GM18499 (cell line): ENCODE measurements at regions not wholly inside any gene's neighbourhood (a gene's known extent, or its start where the extent isn't known, plus 50 kb on each side); places are given as distances from the start of the nearest gene placed in this dataset.

Experiments
- ATAC-seq: cut with Tn5 transposase; IDR thresholded peaks from one replicate; pipeline ENCODE4 v1.9.1; 2021; ENCODE audit warnings: moderate number of reproducible peaks; ENCODE audit not compliant: insufficient read depth, unreplicated experiment

DNA sequence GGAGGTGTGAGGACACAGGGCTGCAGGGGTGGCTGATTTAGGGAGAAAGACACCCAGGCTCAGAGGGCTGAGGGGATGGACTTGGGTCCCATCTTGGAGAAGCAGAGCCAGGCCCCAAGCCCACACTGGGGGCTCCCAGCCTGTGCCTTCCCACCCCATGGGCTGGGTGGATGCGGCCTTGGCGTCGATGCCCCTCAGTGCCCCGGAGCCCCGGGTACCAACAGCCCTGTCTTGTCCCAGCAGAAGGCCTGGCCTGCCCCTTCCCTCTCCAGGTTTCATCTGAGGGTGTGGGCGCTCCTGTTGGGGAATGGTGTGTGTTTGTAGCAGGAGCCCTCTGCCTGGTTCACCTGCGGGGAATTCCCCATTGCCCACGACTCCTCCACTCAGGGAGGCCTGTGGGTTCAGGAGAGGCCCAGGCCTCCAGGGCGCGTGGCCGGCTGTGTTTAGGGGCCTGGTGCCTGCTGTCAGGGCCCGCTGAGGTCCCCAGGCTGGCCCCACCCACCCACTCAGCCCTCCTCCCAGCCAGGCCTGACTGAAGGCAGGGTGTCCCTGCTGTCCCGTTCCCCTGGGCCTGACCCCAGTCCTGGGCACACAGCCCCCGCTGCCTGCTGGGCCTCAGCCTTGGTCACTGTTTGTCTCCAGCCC is 51.1 kb upstream of the BEGAIN start:
- ATAC-seq, result no peak

GRCh38 chr14:100639280-100639679 is 52.1 kb upstream of the BEGAIN start:
- ATAC-seq, result no peak

DNA sequence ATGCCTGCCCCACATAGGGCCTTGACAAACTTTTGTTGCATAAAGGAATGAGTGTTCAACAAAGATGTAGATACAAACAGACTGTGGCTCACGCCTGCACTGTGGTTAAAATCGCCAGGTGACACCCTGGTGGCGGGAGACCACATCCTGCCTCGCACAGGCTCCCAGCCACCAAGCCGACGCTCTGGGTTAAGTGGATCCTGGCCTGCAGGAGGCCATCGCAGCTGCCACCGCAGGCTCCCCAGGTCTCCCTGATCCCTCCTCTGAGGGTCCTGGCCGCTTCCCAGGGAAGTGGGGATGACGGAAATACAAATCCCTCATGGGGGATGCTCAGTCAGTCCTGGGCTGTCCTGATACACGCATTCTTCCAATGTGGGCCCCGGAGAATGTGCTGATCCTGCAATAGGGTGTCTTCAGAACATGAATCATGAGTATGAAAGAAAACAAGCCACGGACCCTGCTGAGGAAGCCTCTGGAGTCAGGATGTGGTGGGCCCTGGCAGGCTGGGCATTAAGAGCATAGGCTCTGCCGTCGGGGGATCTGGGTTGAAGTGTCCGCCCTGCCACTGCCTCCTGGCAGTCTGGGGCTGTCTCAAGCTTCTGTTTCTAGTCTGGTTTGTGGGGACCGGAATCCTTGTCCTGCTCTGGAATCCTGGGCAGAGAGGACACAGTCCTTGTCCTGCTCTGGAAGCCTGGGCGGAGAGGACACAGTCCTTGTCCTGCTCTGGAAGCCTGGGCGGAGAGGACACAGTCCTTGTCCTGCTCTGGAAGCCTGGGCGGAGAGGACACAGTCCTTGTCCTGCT is 53.5 kb upstream of the BEGAIN start:
- peak; percentile 85 for ATAC-seq

DNA sequence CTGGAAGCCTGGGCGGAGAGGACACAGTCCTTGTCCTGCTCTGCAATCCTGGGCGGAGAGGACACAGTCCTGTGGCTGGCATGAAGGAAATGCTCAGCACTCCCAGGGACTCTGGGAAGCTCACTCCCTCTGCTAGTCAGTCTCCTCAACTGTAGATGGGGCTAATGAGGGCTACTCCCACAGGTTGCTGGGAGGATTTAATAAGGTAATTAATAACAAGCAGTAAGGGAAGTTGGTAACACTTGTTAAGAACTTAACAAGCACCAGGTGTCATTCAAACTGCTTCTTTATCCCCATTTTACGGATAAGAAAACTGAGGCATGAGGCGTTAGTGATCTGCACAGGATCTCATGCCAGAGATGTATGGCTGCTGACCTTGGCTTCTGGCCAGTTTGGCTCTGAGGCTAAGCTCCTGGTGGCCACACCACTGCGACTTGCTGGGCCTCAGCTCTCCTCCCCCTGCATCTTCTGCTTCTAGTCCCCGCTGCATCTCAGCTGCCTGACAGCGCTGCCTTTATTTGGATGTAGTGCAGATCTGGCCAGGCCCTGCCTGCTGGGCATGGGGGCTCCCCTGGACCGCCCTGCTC is 54.1 kb upstream of the BEGAIN start:
- ATAC-seq, result no peak

GRCh38 chr14:100643426-100643825 is 56.2 kb upstream of the BEGAIN start:
- no peak for ATAC-seq

DNA sequence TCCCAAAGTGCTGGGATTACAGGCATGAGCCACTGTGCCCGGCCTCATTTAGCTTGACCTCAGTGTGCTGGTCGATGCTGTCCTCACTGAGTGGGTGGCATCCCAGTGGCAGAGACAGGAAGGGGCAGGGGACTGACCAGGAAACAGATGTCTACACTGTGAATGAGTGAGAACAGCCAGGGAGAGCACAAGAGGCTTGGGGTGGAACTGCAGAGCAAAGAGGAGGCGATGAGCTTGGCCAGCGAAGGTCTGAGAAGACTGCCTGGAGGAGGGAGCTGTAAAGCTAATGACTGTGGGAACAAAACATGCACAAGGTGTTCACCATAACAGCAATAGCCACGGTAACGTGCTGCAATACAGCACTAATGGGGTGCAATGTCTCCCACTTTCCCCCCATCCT is 57.2 kb upstream of the BEGAIN start:
- no peak for ATAC-seq

- no peak for ATAC-seq
Measured at GRCh38 chr14:100644784-100645183, 57.6 kb upstream of the BEGAIN start.

DNA sequence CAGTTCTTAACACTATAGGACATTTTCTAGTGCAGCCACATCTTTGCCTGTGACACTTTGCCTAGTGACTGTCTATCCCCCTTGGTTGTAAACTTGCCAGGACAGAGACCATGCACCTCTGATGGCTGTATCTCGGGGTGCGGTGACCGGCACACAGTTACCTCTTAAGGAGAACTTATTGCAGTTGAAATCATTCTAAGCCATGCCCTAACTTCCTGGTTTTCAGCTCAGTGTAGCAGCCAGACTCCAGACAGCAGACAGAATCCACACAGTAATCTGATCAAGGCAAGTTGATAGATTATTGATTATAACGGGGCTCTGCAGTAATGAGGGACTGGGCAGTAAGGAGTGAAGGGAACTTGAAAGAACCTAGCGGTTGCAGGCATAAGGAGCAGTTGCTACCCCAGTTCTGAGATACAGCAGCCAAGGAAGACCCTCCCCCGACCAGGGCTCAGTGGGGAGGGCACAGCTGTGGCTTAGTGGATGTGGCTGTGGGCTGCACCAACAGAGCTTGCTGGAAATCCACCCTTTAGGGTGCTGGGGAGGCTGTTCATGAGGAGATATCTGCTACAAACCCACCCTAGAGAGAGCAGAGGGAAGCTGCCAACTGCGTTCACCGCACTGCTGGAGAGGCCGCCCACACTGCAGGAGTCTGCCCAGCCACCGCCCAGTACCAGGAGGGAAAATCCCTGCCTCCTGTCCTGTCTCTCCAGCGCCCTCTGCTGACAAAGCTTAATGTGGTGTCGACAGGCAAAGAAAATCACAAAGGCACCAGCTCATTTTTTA is 58.2 kb upstream of the BEGAIN start:
- ATAC-seq, result peak; percentile 55

DNA sequence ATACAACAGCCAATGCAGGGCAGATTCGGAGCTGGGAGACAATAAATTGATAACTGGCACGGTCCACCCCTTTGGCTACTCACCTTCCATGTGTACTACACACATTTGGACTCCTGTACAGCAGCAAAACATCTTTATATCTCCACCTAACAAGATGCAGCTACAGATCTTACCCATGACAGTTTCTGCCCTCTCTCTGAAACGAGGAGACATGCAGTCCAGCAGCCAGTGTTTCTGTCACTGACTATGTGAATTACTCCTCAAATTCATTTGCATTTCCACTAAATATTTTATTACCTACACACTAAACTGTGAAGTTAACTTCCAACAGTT is 58.7 kb upstream of the BEGAIN start:
- ATAC-seq, result no peak

- ATAC-seq, result no peak
Measured at GRCh38 chr14:100648474-100649172, 61.4 kb upstream of the BEGAIN start.

- ATAC-seq, result no peak
Measured at GRCh38 chr14:100649173-100649519, 61.9 kb upstream of the BEGAIN start.

DNA sequence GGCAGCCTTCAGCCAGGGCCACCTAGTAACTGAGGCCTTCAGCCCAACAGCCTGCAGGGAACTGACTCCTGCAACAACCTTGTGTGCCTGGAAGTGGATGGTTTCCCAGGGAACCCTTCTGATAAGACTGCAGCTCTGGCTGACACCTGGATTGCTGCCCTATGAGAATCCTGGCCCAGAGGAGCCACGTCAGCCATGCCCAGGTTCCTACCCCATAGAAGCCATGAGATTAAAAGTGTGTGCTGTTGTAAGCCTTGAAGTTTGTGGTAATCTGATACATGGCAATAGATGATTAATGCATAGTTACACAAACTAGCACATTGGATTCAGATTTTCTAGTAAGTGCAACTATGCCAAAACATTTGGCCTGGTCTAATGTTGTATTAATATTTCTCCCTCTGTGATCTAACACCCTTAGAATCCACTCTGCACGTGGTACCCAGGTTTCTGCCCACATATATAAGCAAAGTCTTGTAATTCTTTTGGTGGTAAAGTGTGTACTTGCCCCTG is 64.8 kb upstream of the BEGAIN start:
- ATAC-seq, result no peak

DNA sequence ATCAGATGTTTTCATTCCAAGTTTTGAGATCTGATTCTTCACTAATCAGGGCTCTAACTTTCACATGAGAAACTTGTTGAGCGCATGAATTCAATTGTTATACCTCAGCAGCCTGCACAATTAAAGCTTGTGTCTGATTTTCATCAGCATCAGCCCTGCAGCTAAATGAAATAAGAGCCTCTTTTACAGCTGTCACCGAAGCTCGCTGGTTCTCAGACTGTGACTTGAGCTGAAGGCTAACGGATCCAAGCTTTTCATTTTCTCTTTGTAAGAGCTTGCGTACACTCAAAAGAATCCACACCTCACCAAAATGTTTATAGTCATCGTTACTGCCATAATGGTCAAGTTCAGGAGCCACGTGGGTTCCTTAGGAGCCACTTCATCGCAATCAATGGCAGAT is 65.5 kb upstream of the BEGAIN start:
- no peak for ATAC-seq

DNA sequence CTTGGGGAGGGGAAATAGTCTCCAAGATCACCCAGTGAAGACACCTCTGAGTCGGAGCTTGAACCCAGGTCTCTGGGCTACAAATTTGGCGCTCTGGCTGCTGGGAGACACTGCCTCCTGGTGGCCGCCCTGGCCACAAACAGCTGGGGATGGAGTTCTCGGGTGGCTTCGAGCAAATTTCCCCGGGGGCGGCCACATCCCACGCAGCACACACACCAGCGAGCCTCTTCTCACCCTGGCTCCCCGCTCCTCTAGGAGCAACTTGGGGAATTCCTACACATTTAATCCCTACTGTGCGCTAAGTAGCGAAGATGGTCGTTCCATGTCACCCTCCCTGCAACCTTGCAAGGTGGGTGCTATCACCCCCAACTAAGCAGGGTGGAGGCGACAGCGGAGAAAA is 66.2 kb upstream of the BEGAIN start:
- ATAC-seq, result no peak

DNA sequence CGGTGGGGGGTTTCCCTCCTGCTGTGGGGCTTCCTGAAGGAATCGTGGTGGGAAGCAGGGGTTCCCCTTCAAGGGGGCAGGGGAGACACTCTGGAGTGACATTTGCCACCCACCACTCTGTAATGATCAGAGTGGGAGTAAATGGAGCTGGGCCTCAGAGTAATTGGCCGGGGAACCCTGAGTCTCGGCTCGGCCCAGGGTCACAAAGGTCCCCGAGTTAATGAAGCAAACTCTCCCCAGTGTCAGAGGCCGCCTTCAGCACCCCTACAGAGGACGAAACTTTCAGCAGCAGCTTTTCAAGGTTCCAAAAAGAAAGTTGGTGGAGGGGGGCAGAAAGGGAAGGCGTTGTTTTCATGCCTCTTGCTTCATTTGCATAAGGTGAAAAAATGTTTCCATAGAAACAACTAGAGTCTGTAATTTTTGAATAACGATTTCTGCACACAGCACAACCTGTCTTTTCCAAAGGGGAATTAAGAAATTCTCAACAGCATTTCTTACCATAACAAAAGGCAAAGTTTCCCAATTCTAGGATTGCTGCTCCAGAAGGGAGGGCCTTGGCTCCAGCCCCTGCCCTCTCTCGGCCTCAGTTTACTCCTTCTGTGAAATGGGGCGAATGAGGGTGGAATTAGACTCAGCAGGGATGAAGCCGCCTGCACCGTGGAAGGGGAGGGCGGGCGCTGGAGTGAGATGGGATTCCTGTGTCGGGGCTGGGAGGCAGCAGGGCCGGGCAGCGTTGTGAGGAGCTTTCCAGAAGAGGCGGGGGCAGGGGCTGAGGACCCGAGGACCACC is 67.0 kb upstream of the BEGAIN start:
- ATAC-seq, result no peak

DNA sequence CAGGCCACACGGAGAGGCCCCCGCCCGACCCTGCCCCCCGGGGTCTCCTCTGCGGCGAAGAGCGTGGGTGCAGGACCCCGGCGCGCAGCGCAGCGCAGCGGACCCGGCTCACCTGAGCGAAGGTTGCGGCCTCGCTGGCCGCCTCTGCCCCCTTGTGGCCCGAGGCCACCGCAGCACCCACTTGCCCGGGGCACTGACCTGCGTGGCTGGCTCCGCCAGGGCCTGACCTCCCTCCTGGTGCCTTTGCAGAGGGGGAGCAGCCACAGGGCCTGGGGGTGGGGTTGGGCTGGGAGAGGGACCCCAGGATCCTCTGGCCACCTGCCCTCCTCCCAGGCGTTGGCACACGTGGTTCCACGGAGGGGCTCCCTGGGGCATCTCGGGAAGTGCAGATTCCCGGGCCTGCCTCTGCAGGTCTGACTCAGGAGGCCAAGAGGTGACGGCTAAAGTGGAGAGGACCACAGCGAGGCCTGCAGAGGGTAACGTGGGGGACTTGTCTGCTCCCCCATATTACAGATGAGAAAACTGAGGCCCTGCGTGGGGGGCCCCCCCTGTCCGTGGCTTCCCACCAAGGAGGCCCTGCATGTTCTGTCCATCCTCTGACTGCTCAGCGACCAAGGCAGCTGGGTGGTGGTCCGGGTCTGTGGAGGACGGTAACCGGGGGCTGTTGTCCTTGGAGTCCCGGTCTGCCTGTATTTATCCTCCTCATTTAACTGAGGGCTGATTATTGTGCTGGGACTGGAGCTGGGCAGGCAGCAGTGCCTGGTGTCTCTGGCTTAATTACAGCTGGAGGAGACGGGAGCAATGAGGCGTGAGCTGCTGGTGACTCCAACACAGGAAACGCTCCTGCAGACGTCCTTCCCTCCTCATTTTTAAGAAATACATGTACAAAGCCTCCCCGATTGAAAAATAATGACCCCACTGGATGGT is 67.9 kb upstream of the BEGAIN start:
- ATAC-seq, result no peak

- no peak for ATAC-seq
Measured at GRCh38 chr14:100655741-100656085, 68.5 kb upstream of the BEGAIN start.

DNA sequence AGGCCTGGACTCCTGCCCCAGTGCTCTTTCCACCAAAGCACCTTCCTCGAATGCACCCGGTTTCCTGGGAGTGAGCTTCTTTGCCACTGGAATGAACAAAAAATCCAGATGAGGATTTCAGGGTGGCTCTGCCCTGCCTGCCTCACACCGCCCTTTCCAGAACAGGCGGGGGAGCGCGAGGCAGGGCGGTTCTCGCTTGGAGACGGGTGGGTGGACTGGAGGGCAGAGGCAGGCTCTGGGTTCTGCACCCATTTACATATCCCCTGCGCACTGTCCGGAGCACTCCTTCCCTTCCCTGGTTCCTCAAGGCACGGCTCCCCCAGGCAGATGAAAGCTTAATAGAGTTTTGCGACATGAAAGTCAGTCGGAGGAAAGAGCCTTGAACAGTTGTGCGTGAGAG is 69.7 kb upstream of the DLK1 start:
- no peak for ATAC-seq

DNA sequence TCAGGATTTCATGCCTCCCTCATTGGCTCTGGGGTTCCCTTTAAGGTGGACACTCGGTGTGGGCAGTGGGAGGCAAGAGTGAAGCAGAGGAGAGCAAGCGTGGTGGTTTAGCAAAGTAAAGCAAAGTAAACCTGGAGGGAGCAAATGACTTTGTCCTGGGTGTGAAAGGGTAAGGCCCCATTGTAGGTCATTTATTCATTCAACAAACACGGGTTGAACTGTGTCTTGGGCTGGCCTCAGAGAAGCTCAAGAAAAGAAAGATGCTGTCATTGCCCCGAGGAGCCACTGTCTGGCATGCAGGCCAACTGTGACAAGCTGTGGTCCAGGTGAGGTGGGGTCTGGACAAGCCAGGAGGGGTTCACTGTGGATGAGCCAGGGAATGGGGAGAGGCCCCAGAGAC is 68.9 kb upstream of the DLK1 start:
- ATAC-seq, result no peak
